ENCODE measurements at regions not wholly inside any gene's neighbourhood (a gene's known extent, or its start where the extent isn't known, plus 50 kb on each side); places are given as distances from the start of the nearest gene placed in this dataset.
"Not testable (repeated sequence)": the region's sequence is repeated elsewhere in the genome, so short reads cannot be mapped to it uniquely, and the experiment has no call there.

GRCh38 chr5:20959347-20959746 lies 971.3 kb upstream of the CDH18 start:
- Histone ChIP-seq H3K27ac (no peak overlapping the region), H3K36me3 (replicated peaks) (no peaks in the 10 kb centered on the region), H3K4me3 (ENCODE audit: low read depth, low read length) (no peak overlapping the region), H3K27me3 (replicated peaks) (no peaks in the 10 kb centered on the region)
- TF ChIP-seq CTCF (IDR thresholded peaks at IDR 0.05; ENCODE audit: low read depth, low read length, missing control alignments): no peak
- in situ Hi-C loops (cut with HindIII; ENCODE audit: low pct_ligation_motif_present, low sequenced_read_pairs): no loop called here
- no peak for DNase-seq

DNA sequence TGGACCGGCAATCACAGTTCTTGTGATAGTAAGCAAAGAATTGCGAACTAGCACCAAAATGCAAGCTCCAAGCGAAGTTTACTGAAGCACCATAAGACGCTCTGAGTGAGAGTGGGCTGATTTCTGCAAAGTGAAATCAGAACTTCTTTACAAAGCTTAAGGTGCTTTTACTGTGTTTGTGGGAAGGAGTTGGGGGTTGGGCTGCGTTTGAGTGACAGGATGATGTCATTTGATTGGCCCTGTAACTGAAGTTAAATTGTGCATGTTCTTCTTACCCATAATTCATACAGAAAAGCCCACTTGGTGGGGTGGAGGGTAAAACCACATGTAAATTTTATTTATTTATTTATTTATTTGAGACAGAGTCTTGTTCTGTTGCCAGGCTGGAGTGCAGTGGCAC lies 970.6 kb upstream of the CDH18 start:
- Histone ChIP-seq H3K4me3 (ENCODE audit: low read depth, low read length) (no peak overlapping the region), H3K27ac (no peak overlapping the region), H3K36me3 (replicated peaks) (no peaks in the 10 kb centered on the region), H3K27me3 (replicated peaks) (no peaks in the 10 kb centered on the region)
- in situ Hi-C loops (cut with HindIII; ENCODE audit: low pct_ligation_motif_present, low sequenced_read_pairs): no loop called here
- DNase-seq: no peak
- TF ChIP-seq CTCF (IDR thresholded peaks at IDR 0.05; ENCODE audit: low read depth, low read length, missing control alignments): no peak

- H3K27me3 ChIP-seq (replicated peaks): no peaks in the 10 kb centered on the region
- no peaks in the 10 kb centered on the region for H3K36me3 ChIP-seq (replicated peaks)
- no peak overlapping the region for H3K27ac ChIP-seq
- H3K4me3 ChIP-seq (ENCODE audit: low read depth, low read length): no peak overlapping the region
- in situ Hi-C loops (cut with HindIII; ENCODE audit: low pct_ligation_motif_present, low sequenced_read_pairs): no loop called here
- DNase-seq: no peak
- no peak for TF ChIP-seq CTCF (IDR thresholded peaks at IDR 0.05; ENCODE audit: low read depth, low read length, missing control alignments)
Observed at GRCh38 chr5:20956134-20956533, 968.1 kb upstream of the CDH18 start.

- no peak overlapping the region for H3K27ac ChIP-seq
- H3K4me3 ChIP-seq (ENCODE audit: low read depth, low read length): no peak overlapping the region
- in situ Hi-C loops (cut with HindIII; ENCODE audit: low pct_ligation_motif_present, low sequenced_read_pairs): no loop called here
- DNase-seq: no peak
- no peaks in the 10 kb centered on the region for H3K27me3 ChIP-seq (replicated peaks)
- no peaks in the 10 kb centered on the region for H3K36me3 ChIP-seq (replicated peaks)
- TF ChIP-seq CTCF (IDR thresholded peaks at IDR 0.05; ENCODE audit: low read depth, low read length, missing control alignments): no peak
Observed at GRCh38 chr5:20949636-20950035, 961.6 kb upstream of the CDH18 start.

DNA sequence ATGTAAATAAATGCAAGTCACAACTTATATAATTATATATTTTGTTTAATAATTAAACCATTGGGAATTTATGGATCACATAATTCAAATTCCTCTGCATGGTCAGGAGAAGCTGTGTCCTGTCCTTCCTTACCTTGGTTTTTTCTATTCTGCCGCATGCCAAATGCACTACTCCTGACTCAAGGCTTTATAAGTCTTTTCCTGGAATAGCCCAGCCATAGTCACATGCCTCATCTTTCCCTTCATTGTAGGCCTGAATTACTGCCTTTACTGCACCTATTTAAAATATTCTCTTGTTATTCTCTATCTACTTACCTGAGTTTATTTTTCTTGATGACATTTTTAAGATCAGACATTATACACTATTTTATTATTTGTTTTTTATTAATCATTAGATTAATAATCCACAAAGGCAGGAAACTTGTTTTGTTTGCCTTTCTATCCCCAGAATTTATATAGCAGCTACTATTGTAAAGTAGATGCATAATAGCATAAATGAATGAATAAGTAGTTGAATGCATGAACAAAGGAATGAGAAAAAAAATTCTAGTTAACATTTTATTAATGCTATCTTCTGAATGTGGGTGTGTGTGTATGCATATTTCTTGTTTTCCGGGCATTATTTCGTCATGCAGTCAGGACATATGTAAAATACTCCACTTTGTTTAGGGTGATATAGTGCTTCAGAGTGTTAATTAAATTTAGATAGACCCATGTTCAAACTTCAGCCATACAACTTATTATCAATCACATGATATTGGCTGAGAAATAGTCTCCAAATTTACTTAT lies 955.4 kb upstream of the CDH18 start:
- H3K4me3 ChIP-seq (ENCODE audit: low read depth, low read length); in situ Hi-C loops (cut with HindIII; ENCODE audit: low pct_ligation_motif_present, low sequenced_read_pairs); H3K36me3 ChIP-seq (replicated peaks); H3K27me3 ChIP-seq (replicated peaks); H3K27ac ChIP-seq; DNase-seq: not testable (repeated sequence)

- DNase-seq; H3K4me3 ChIP-seq (ENCODE audit: low read depth, low read length); H3K27ac ChIP-seq; H3K36me3 ChIP-seq (replicated peaks); in situ Hi-C loops (cut with HindIII; ENCODE audit: low pct_ligation_motif_present, low sequenced_read_pairs); H3K27me3 ChIP-seq (replicated peaks): not testable (repeated sequence)
Observed at GRCh38 chr5:20942603-20943002, 954.6 kb upstream of the CDH18 start.

DNA sequence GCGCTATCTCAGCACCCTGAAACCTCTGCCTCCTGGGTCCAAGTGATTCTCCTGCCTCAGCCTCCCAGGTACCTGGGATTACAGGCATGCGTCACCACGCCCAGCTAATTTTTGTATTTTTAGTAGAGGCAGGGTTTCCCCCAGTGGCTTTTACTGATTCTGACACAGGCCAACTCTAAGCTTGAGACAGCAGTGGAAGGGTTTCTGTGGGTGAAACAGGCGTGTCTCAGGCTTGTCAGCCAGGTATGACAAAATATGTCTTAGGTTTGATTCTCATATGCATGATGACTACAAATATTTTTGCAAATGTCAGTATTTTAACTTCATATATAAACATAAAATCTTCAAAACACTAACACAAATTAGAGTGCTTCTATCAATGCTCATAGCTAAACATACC lies 952.8 kb upstream of the CDH18 start:
- DNase-seq; H3K27ac ChIP-seq; H3K4me3 ChIP-seq (ENCODE audit: low read depth, low read length); H3K27me3 ChIP-seq (replicated peaks); in situ Hi-C loops (cut with HindIII; ENCODE audit: low pct_ligation_motif_present, low sequenced_read_pairs); H3K36me3 ChIP-seq (replicated peaks): not testable (repeated sequence)

GRCh38 chr5:20890936-20891335 lies 902.9 kb upstream of the CDH18 start:
- H3K27ac ChIP-seq; DNase-seq; H3K27me3 ChIP-seq (replicated peaks); H3K4me3 ChIP-seq (ENCODE audit: low read depth, low read length); H3K36me3 ChIP-seq (replicated peaks); in situ Hi-C loops (cut with HindIII; ENCODE audit: low pct_ligation_motif_present, low sequenced_read_pairs): not testable (repeated sequence)

DNA sequence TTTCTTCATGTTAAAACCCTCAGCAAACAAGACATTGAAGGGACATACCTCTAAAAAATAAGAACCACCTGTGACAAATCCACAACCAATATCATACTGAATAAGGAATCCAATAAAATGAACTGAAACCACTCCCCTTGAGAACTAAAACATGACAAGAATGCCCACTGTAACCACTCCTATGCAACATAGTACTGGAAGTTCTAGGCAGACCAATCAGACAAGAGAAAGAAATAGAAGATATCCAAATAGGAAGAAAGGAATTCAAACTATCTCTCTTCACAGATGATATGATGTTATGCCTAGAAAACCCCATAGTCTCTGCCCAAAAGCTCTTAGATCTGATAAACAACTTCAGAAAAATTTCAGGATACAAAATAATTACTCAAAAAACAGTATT lies 887.7 kb upstream of the CDH18 start:
- DNase-seq; H3K4me3 ChIP-seq (ENCODE audit: low read depth, low read length); in situ Hi-C loops (cut with HindIII; ENCODE audit: low pct_ligation_motif_present, low sequenced_read_pairs): not testable (repeated sequence)

DNA sequence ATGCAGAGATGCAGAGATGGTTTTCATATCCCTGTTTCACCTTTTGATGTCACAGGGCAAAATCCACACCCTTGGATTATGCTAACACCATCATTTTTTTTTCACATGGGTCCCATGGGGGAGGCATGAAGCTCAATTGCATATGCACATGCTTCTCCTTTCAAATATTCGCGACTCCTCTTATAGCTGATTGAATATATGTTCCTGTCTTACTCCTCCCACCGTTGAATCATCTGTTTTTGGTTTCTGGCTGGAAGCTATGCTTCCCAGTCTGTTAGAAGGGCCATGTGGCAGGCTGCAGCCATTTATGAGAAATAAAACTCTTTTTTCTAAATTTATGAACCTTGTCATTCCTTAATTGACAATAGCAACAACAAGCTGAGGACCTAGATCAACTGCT lies 877.9 kb upstream of the CDH18 start:
- DNase-seq; H3K27me3 ChIP-seq (replicated peaks); H3K36me3 ChIP-seq (replicated peaks); in situ Hi-C loops (cut with HindIII; ENCODE audit: low pct_ligation_motif_present, low sequenced_read_pairs); H3K4me3 ChIP-seq (ENCODE audit: low read depth, low read length); H3K27ac ChIP-seq: not testable (repeated sequence)

More for the DNA sequence above, 887.7 kb upstream of the CDH18 start:
- H3K27me3 ChIP-seq (replicated peaks); H3K36me3 ChIP-seq (replicated peaks); H3K27ac ChIP-seq: not testable (repeated sequence)
